ENCODE measurements at regions not wholly inside any gene's neighbourhood (a gene's known extent, or its start where the extent isn't known, plus 50 kb on each side); places are given as distances from the start of the nearest gene placed in this dataset.

DNA sequence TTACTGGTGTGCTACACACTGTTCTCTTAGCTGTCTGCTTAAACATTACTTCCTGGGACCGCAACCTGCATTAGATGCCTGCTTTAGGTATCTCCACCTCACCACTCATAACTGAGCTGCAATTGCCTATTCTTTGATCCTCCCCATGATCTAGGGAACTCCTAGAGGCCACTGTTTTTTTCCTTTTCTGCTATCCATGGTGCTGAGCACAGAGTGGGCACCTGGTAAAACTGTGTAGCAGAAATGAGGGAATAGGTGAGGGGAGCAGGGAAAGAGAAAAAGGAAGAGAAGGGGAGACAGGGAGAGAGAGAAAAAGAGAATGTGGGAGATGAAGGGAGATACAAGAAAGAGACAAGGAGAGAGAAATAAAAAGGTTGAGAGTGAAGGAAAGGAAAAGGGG, 434.9 kb downstream of the ADRA2A start:
- no peak for DNase-seq (ENCODE audit: low spot score)
- TF ChIP-seq, protein P1, sequence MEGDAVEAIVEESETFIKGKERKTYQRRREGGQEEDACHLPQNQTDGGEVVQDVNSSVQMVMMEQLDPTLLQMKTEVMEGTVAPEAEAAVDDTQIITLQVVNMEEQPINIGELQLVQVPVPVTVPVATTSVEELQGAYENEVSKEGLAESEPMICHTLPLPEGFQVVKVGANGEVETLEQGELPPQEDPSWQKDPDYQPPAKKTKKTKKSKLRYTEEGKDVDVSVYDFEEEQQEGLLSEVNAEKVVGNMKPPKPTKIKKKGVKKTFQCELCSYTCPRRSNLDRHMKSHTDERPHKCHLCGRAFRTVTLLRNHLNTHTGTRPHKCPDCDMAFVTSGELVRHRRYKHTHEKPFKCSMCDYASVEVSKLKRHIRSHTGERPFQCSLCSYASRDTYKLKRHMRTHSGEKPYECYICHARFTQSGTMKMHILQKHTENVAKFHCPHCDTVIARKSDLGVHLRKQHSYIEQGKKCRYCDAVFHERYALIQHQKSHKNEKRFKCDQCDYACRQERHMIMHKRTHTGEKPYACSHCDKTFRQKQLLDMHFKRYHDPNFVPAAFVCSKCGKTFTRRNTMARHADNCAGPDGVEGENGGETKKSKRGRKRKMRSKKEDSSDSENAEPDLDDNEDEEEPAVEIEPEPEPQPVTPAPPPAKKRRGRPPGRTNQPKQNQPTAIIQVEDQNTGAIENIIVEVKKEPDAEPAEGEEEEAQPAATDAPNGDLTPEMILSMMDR (IDR thresholded peaks at IDR 0.05; ENCODE audit: borderline replicate concordance, control extremely low read depth, extremely low read depth, insufficient read depth, missing control alignments): no peak
- in situ Hi-C loops (cut with MboI; ENCODE audit: low sequenced_read_pairs, unreplicated experiment): no loop called here

DNA sequence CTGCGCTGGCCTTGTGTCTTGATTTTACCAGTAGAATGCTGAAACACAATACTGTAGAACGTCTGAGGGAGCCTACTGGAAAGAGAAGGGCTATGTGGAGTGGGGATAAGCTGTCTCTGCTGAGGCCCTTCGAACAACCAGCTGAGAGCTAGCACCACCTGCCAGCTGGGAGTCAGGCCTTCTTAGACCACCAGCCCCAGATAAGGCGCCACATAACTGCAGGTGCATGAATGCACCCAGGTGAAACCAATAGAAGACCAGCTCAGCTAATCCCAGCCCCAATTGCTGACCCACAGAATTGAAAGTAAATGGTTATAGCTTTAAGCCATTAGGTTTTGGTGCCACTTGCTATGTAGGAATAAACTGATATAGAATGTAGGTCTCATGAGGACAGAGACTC, 438.4 kb downstream of the ADRA2A start:
- in situ Hi-C loops (cut with MboI; ENCODE audit: low sequenced_read_pairs, unreplicated experiment): no loop called here

DNA sequence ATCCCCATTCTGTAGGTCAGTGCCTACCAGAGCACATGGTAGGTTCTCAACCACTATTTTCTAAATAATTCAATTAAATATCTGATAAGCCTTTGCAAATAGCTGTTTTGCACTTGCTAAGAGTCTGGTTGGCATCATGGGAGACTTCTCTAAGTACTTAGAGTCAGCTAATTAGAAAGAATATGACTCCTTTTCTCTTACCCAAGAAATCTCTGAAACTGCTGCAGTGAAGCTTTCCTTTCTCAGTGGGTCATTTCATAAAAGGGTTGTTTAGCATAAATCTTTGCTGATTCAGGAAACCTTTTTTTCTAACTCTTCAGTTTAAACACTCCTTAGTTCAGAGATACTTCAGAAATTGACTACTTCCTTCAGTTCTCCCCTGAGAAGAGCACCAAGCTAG, 438.9 kb downstream of the ADRA2A start:
- TF ChIP-seq, protein P1 (IDR thresholded peaks at IDR 0.05; ENCODE audit: borderline replicate concordance, control extremely low read depth, extremely low read depth, insufficient read depth, missing control alignments): no peak
- in situ Hi-C loops (cut with MboI; ENCODE audit: low sequenced_read_pairs, unreplicated experiment): no loop called here
- no peak for DNase-seq (ENCODE audit: low spot score)

More for the DNA sequence above, 438.4 kb downstream of the ADRA2A start:
- TF ChIP-seq, protein P1 (IDR thresholded peaks at IDR 0.05; ENCODE audit: borderline replicate concordance, control extremely low read depth, extremely low read depth, insufficient read depth, missing control alignments): no peak
- DNase-seq (ENCODE audit: low spot score): no peak

DNA sequence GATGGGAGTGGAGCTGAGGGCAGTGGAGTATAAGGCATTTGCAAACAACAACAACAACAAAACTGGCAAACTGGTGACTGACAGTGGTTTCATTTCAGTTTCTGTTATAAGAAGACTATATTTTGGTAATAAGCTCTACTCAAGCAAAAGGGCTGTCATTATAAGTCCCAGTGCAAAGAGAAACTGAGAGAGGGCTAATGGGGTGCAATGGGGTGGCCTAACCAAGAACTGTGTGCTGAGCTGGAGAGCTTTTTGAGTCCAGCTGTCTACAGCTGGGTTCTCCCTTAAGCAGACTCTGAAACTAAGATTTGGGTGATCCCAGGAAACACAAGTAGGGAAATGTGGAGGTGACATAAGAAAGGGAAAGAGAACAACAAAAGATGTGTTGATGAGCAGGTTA, 439.3 kb downstream of the ADRA2A start:
- in situ Hi-C loops (cut with MboI; ENCODE audit: low sequenced_read_pairs, unreplicated experiment): no loop called here

DNA sequence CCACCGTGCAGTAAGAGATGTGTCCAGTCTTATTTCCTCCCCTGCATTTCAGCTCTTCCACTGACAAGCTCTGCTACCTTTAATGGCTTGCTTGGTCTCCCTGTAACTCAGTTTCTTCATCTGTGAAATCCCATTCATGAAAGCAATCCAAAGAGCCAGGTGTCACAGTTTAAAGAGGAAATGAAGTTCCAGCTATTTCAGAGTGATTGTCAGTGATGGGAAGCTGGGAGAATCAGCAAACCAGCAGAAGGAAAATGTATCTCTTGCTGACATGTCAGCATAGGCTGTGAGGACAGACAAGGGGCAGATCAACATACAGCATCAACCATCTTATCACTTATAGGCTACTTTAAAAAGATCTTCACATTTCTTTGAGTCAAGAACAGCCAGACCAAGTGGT, 445.3 kb downstream of the ADRA2A start:
- in situ Hi-C loops (cut with MboI; ENCODE audit: low sequenced_read_pairs, unreplicated experiment): no loop called here
- TF ChIP-seq, protein P1 (IDR thresholded peaks at IDR 0.05; ENCODE audit: borderline replicate concordance, control extremely low read depth, extremely low read depth, insufficient read depth, missing control alignments): no peak
- DNase-seq (ENCODE audit: low spot score): no peak

More for the DNA sequence above, 439.3 kb downstream of the ADRA2A start:
- TF ChIP-seq, protein P1 (IDR thresholded peaks at IDR 0.05; ENCODE audit: borderline replicate concordance, control extremely low read depth, extremely low read depth, insufficient read depth, missing control alignments): no peak
- DNase-seq (ENCODE audit: low spot score): no peak

DNA sequence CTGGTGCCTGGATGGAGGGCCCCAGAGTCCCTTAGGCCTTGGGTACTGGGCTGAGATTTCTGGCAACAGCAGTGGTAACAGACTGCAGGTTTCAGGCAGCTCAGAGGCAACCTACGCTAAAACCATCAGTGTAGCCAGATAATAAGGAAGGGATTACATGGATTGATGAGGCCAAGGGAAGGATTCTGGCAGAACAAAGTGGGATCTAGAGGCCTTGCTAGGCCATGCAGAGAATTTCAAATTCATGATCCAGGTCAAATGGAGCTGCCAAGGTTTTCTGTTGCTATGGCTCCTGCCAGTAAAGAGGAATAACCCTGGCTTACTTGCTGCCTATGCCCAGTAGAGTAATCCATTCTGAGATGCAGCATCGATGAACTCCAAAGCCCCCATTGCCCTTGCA, 445.7 kb downstream of the ADRA2A start:
- TF ChIP-seq, protein P1 (IDR thresholded peaks at IDR 0.05; ENCODE audit: borderline replicate concordance, control extremely low read depth, extremely low read depth, insufficient read depth, missing control alignments): no peak
- no peak for DNase-seq (ENCODE audit: low spot score)
- in situ Hi-C loops (cut with MboI; ENCODE audit: low sequenced_read_pairs, unreplicated experiment): no loop called here

DNA sequence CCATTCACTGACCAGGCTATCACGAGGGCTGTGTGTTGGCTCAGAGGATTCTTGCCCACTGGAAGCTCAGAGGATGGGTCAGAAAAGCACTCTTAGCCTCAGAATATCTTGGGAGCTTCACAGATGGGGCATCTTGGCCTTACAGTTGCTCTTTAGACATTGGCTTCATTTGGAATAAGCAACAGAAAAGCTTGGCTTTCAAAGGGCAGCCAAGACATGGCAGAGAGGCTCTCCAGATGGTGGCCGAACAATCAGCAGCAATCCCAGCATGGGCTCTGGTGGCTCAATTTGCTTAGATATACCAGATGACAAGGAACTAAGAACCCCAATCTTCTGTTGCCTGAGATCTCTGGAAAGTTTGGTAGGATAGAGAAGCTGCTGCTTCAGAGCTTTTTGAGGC, 446.2 kb downstream of the ADRA2A start:
- in situ Hi-C loops (cut with MboI; ENCODE audit: low sequenced_read_pairs, unreplicated experiment): no loop called here
- DNase-seq (ENCODE audit: low spot score): no peak
- TF ChIP-seq, protein P1 (IDR thresholded peaks at IDR 0.05; ENCODE audit: borderline replicate concordance, control extremely low read depth, extremely low read depth, insufficient read depth, missing control alignments): no peak

Data from GM13976 (cell line).